Thyroid gland (tissue), 4 donors: ENCODE measurements at regions not wholly inside any gene's neighbourhood (a gene's known extent, or its start where the extent isn't known, plus 50 kb on each side); places are given as distances from the start of the nearest gene placed in this dataset.

ENCODE experiments used
- CTCF ChIP-seq, 6 experiments: fragments of 200-600 bp in 3 of 6; fragments of 450-650 bp in 3 of 6; sonication (generic) in 3 of 6; IDR thresholded peaks; one replicate each; pipeline ENCODE4 v1.5.1; 2016 to 2019; ENCODE audit warnings: antibody characterized with exemption in 6 of 6, mild to moderate bottlenecking in 2 of 6, inconsistent platforms in 1 of 6, moderate library complexity in 1 of 6
- POLR2A ChIP-seq, 2 donors: fragments of 450-650 bp; IDR thresholded peaks; one replicate each; pipeline ENCODE4 v1.6.1; 2017; ENCODE audit warnings: antibody characterized with exemption in 2 of 2, mild to moderate bottlenecking in 2 of 2, moderate library complexity in 1 of 2

- TF ChIP-seq POLR2A (IDR thresholded peaks at IDR 0.05) (no peak), CTCF (IDR thresholded peaks at IDR 0.05) (no peak)
Observed at GRCh38 chr6:18314317-18314997, 50.1 kb upstream of the DEK start.
